ENCODE measurements at regions not wholly inside any gene's neighbourhood (a gene's known extent, or its start where the extent isn't known, plus 50 kb on each side); places are given as distances from the start of the nearest gene placed in this dataset.

GRCh38 chr20:17871886-17872285 is 96.7 kb downstream of the SNX5 start:
- TF ChIP-seq CTCF (IDR thresholded peaks at IDR 0.05) = no peak
- no peak for TF ChIP-seq EZH2 (IDR thresholded peaks at IDR 0.05; ENCODE audit: borderline replicate concordance, insufficient read depth, low read depth, low read length, poor library complexity, severe bottlenecking)
